ENCODE measurements at regions not wholly inside any gene's neighbourhood (a gene's known extent, or its start where the extent isn't known, plus 50 kb on each side); places are given as distances from the start of the nearest gene placed in this dataset.
A peak's percentile ranks its signal among the peaks of the same experiment; 100 is the strongest.

DNA sequence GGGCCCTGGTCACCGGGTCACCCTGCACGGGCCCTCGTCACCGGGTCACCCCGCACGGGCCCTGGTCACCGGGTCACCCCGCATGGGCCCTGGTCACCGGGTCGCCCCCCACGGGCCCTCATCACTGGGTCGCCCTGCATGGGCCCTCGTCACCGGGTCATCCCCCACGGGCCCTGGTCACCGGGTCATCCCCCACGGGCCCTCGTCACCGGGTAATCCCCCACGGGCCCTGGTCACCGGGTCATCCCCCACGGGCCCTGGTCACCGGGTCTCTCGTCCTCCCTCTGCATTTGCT lies 77.6 kb downstream of the RIPK4 start:
- H3K27ac ChIP-seq = no peak overlapping the region
- TF ChIP-seq, protein P1, sequence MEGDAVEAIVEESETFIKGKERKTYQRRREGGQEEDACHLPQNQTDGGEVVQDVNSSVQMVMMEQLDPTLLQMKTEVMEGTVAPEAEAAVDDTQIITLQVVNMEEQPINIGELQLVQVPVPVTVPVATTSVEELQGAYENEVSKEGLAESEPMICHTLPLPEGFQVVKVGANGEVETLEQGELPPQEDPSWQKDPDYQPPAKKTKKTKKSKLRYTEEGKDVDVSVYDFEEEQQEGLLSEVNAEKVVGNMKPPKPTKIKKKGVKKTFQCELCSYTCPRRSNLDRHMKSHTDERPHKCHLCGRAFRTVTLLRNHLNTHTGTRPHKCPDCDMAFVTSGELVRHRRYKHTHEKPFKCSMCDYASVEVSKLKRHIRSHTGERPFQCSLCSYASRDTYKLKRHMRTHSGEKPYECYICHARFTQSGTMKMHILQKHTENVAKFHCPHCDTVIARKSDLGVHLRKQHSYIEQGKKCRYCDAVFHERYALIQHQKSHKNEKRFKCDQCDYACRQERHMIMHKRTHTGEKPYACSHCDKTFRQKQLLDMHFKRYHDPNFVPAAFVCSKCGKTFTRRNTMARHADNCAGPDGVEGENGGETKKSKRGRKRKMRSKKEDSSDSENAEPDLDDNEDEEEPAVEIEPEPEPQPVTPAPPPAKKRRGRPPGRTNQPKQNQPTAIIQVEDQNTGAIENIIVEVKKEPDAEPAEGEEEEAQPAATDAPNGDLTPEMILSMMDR (conservative IDR thresholded peaks at IDR 0.05) = no peak

DNA sequence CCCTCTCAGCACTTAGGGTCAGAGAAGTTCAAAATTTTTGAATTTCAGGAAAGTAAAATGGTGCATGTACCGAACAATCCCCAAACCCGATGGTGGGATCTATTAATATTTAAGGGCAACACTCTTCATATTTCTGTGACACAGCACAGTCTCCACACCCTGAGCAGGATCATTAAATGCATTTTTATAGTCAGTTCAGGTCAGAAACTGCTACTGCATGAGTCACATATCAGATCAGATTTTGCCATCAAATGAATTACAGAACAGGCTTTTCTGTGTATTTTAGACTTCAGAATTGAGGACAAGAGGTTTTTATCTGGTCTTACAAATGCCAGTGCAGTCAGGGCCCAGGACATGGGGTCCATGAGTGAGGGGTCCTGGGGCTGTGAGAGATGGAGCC lies 79.2 kb downstream of the RIPK4 start:
- TF ChIP-seq, protein P1 (conservative IDR thresholded peaks at IDR 0.05) = no peak
- no peak overlapping the region for H3K27ac ChIP-seq

DNA sequence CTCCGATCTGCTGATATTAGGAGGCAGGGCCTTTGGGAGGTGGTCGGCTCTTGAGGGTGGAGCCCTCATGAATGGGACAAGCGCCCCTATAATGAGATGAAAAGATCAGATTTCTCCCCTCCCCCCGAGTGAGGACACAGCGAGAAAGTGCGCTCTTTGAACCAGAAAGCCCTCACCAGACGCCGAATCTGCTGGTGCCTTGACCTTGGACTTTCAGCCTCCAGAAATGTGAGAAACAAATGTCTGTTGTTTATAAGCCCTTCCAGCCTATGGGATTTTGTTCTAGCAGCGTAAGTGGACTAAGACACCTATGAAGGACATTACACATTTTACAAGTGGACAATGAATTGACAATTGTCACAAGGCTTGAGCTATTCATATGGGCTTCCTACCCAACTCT lies 80.2 kb downstream of the RIPK4 start:
- TF ChIP-seq, protein P1 (conservative IDR thresholded peaks at IDR 0.05) = no peak
- H3K27ac ChIP-seq = no peak overlapping the region

DNA sequence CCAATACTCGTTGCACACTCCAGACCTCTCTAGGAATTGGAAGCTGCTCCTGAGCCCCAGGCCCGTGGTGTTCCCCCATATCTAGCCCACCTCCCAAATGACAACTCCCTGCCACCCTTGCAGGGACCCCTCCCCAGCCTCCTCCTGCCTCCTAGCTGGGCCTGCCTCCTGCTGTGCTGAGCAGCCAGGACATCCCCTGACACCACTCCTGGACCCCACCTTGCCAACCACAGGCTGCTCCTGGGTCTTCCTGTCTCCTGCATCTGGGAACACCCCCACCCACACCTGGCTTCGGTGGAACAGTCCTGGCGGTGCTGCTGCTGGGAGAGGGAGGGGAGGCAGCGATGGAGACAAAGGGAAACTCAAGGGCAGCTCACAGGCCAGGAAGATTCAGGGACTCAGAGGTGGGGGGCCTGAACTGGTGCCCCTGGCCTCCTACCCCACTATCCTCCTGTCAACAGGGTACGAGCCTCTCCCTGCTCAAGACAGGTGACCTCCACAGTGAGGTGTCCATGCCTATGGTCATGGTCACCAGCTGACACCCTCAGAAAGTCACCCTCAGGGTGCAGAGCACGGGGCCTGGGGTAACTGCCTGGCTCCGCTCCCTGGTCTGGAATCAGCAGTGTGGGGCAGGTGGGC lies 81.2 kb downstream of the RIPK4 start:
- no peak overlapping the region; the same call in 1 of the 2 replicates for H3K27ac ChIP-seq
- TF ChIP-seq, protein P1 (conservative IDR thresholded peaks at IDR 0.05) = no peak

DNA sequence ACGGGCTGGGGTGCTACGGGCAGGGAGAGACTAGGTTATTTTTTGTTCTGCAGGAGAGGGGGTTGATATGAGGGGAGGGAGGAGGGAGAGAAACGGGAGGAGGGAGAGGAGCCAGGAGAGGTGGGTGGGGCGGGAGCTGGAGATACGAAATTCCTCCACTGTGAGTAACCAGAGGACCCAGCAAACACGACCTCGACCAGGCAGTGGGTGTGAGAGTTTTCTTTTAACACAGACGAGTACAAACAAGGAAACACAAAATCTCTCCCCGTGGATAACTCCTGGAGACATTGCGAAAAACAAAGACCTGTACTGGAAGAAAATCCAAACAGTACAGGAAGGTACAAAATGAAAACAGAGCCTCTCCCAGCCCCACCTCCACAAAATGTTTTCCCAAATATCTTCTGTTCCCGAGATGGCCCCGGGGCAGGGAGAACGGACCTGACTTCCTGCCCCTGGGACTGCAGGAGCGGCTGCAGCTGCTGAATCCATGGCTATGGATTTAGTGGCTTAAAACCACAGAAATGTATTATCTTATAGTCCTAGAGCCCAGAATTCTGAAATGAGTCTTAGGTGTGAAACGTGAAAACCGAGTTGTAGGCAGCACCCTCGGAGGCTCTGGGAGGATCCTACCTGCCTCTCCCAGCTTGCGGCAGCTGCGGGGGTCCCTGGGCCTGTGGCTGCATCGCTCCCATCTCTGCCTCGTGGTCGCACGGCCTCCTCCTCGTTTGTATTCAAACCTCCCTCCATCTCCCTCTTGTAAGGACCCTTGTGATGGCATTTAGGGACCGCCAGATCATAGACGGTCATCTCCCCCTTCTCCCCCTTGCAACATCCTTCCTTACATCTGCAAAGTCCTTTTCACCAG lies 82.2 kb downstream of the RIPK4 start:
- TF ChIP-seq, protein P1 (conservative IDR thresholded peaks at IDR 0.05) = no peak
- peak overlapping the region; percentile 100 for H3K27ac ChIP-seq

DNA sequence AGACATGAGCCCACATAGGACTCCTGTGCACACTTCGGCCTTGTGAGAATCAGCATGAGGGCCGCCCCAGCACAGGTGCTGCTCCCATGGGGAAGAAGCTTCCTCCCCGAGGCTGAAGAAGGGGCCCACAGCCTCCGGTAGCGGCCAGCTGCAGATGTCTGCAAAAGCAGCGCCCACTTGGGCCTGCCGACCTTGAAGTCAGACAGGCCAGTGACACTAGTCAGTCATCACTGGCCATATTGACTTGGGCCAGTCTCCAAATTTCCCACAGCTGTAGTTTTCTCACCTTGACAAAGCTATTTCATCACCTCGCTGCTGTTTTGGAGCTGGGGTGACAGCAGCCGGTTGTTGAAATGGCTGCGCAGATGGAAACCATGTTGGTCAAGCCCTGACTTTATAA lies 83.0 kb downstream of the RIPK4 start:
- TF ChIP-seq, protein P1 (conservative IDR thresholded peaks at IDR 0.05) = no peak
- peak overlapping the region; percentile 100 for H3K27ac ChIP-seq

DNA sequence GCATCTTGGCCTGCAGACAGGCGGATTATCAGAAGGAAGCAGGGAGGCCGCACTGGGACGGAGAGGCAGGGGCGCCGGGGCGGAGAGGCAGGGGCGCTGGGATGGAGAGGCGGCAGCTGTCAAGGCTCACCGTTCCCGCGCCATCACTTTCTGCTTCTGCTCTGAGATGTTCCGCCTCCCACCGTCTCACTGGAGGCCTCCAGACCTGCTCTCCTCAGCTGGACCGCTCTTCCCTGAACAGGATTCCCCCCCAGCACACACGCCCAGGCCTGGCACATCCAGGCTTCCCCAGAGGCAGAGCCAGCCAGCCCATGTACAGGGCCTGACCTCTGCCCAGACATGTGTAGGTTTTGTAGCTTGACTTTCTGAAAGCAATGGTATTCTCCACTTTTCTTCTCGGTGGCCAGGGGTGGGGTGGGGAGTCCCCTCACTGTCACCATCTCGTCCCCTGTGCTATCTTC lies 84.1 kb downstream of the RIPK4 start:
- H3K27ac ChIP-seq = peak overlapping the region; percentile 100
- TF ChIP-seq, protein P1 (conservative IDR thresholded peaks at IDR 0.05) = no peak

All from VCaP (cell line).